RWPE2 (cell line): ENCODE measurements at regions not wholly inside any gene's neighbourhood (a gene's known extent, or its start where the extent isn't known, plus 50 kb on each side); places are given as distances from the start of the nearest gene placed in this dataset.

Experiments used
- ATAC-seq: fragments of 200-7000 bp; cut with Tn5 transposase; 3 replicates; pipeline ENCODE4 v1.9.1; 2021; ENCODE audit warnings: low read depth
- DNase-seq: peaks from one replicate; pipeline ENCODE4 v3.0.0-alpha.2; 2020; ENCODE audit warnings: low spot score
- H3K27ac ChIP-seq: fragments of 450-650 bp; 2 replicates; pipeline ENCODE4 v1.5.1; 2017; ENCODE audit warnings: mild to moderate bottlenecking; ENCODE audit not compliant: poor library complexity, severe bottlenecking
- H3K27me3 ChIP-seq: fragments of 250-450 bp; sonication (Bioruptor Pico); 2 replicates; pipeline ENCODE4 v1.5.1; 2021; ENCODE audit warnings: mild to moderate bottlenecking, moderate library complexity; ENCODE audit not compliant: insufficient read depth, poor library complexity, severe bottlenecking
- H3K36me3 ChIP-seq: fragments of 250-450 bp; sonication (Bioruptor Pico); 2 replicates; pipeline ENCODE4 v1.5.1; 2020; ENCODE audit warnings: low read depth, mild to moderate bottlenecking, moderate library complexity
- H3K4me1 ChIP-seq: fragments of 250-450 bp; sonication (Bioruptor Pico); 2 replicates; pipeline ENCODE4 v1.5.1; 2021; ENCODE audit warnings: mild to moderate bottlenecking, moderate library complexity; ENCODE audit not compliant: insufficient read depth, poor library complexity, severe bottlenecking
- H3K4me3 ChIP-seq: fragments of 250-450 bp; sonication (Bioruptor Pico); 2 replicates; pipeline ENCODE4 v1.5.1; 2021; ENCODE audit warnings: mild to moderate bottlenecking, moderate library complexity; ENCODE audit not compliant: severe bottlenecking
- H3K9me3 ChIP-seq: fragments of 250-450 bp; sonication (Bioruptor Pico); 2 replicates; pipeline ENCODE4 v1.5.1; 2021; ENCODE audit warnings: mild to moderate bottlenecking, moderate library complexity; ENCODE audit not compliant: severe bottlenecking
- CTCF ChIP-seq: fragments of 450-650 bp; IDR thresholded peaks from one replicate; pipeline ENCODE4 v1.5.1; 2017; ENCODE audit warnings: mild to moderate bottlenecking, moderate library complexity; ENCODE audit not compliant: poor library complexity, severe bottlenecking

DNA sequence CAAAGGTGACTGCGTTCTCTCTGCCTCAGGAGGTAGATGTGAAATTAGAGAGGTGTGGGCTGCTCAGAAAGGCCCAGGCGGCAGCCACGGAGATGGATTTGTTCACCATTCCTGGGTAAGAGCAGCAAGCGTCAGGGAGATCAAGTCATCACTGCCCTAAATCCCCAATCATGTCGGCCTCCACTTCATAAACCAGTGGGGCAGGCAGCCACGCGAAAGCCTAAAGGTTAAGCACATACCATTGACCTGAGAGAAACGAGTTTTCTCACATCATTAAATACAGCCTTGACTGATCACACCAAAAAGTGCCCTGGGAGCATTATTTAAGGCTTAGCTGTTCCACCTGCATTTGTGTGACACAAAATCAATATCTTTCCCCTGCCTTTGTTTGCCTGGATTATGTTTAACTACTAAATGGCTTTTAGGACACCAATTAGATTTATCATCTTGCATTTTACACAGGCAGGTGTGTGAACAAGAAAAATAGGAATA, 50.7 kb upstream of the FOXB1 start:
- ATAC-seq (no peak), DNase-seq (no peak)
- H3K27me3 ChIP-seq, result no peaks in the 10 kb centered on the region
- peaks cover 2% of the 10 kb centered on the region for H3K4me1 ChIP-seq
- no peaks in the 10 kb centered on the region for H3K9me3 ChIP-seq
- H3K4me3 ChIP-seq, result no peak overlapping the region
- TF ChIP-seq CTCF, result no peak
- no peak overlapping the region for H3K27ac ChIP-seq
- no peaks in the 10 kb centered on the region for H3K36me3 ChIP-seq

- TF ChIP-seq CTCF, result no peak
- H3K4me1 ChIP-seq, result peaks cover 2% of the 10 kb centered on the region
- ATAC-seq (no peak), DNase-seq (no peak)
- H3K27ac ChIP-seq, result no peak overlapping the region
- H3K4me3 ChIP-seq, result no peak overlapping the region
- H3K9me3 ChIP-seq, result no peaks in the 10 kb centered on the region
- no peaks in the 10 kb centered on the region for H3K27me3 ChIP-seq
- H3K36me3 ChIP-seq, result no peaks in the 10 kb centered on the region
These were observed 51.2 kb upstream of the FOXB1 start for GRCh38 chr15:59952960-59953359.

GRCh38 chr15:59950603-59951388, 53.3 kb upstream of the FOXB1 start:
- TF ChIP-seq CTCF, result no peak
- no peaks in the 10 kb centered on the region for H3K36me3 ChIP-seq
- ATAC-seq (no peak), DNase-seq (no peak)
- no peak overlapping the region for H3K27ac ChIP-seq
- peaks cover 2% of the 10 kb centered on the region for H3K4me1 ChIP-seq
- H3K4me3 ChIP-seq, result no peak overlapping the region
- no peaks in the 10 kb centered on the region for H3K27me3 ChIP-seq
- H3K9me3 ChIP-seq, result no peaks in the 10 kb centered on the region

DNA sequence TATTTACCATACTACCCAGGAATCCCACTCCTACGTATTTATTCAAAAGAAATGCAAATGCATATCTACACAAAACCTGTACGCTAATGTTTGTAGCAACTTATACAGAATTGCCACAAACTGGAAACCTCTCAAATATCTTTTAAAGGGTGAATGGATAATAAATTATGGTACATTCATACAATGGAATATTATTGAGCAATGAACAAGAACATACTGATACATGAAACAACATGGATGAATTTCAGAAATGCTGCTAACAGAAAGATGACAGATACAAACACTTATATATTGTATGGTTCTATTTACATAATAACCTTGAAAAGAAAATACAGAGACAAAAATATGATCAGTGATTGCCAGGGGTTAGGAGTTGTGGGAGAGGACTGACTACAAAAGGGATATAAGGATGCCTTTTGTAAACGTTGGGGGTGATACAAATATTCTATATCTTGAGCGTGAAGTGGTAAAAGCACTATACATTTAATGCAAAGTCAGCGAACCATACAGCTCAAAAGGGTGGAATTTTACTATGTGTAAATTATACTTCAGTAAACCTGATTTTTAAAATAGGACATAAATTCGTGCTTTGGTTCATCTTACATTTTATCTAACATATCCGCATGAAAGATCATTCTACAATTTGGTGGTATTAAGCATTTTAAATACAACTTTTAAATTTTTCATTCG, 55.0 kb upstream of the FOXB1 start:
- Histone ChIP-seq H3K27me3 (no peaks in the 10 kb centered on the region), H3K9me3 (no peaks in the 10 kb centered on the region), H3K27ac (no peak overlapping the region), H3K4me3 (no peak overlapping the region), H3K4me1 (peaks cover 2% of the 10 kb centered on the region), H3K36me3 (no peaks in the 10 kb centered on the region)
- ATAC-seq (no peak), DNase-seq (no peak)
- no peak for TF ChIP-seq CTCF

DNA sequence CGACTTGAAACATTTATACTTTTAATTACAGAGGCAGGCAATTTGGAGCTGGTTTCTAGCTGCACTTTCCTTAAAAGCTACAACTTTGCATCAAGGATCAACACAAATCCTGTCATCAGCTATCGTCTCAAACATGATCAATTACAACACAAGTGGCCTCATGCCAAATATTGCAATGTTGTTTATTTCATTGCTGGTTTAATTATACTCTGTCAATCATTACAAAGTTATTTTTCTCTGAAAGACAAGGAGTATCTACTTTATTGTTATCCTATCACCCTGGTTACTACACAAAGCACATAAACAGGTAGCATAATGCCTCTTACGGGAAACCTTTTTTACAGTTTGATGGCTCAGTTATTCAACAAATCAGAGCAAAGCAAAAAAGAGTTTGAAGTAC, 58.0 kb upstream of the FOXB1 start:
- Histone ChIP-seq H3K4me3 (no peak overlapping the region), H3K27ac (no peak overlapping the region), H3K4me1 (no peaks in the 10 kb centered on the region), H3K27me3 (no peaks in the 10 kb centered on the region), H3K36me3 (no peaks in the 10 kb centered on the region), H3K9me3 (no peaks in the 10 kb centered on the region)
- TF ChIP-seq CTCF, result no peak
- DNase-seq (no peak), ATAC-seq (no peak)
